Right kidney (tissue), 1 donor: ENCODE measurements at regions not wholly inside any gene's neighbourhood (a gene's known extent, or its start where the extent isn't known, plus 50 kb on each side); places are given as distances from the start of the nearest gene placed in this dataset.
"Not testable (repeated sequence)": the region's sequence is repeated elsewhere in the genome, so short reads cannot be mapped to it uniquely, and the experiment has no call there.

ENCODE experiments used
- DNase-seq: peaks from one replicate; pipeline ENCODE4 v3.0.0-alpha.2; 2016

DNA sequence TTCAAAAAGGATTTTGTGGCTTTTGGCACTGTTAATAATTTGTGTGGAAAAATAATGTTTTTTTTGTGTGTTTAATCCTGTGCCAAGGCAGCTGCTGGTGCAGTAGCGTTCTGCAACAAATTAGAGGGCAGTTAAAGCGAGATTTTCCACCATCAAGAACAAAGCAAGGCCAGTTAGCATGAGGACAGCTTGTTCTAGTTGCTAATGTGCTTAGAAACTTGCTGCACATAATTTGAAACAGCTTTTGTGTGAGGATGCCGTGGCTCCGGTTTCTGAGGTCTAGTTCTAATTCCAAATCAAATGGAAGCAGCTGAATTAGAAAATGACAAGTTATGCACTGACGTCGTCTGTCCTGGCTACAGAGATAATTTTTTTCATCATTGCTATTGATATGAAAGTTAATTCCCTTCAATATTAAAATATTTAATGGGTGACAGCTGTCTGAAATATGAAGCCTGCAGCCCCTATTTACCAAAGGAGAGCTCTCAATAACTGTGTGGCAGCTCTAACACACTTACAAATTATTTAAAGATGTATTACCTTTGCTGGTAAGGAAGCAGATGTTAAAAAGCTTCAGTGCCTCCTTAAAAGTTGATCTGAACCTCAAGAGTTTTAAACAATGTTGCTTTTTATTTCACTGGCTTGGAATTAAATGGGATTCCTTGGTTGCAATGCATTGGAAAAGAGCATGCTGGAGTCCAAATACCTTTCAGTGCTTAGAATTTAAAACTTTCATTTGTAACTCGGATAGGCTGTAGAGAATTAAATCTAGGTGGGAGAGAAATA, 128.6 kb downstream of the SPATA31D1 start:
- no peak for DNase-seq

DNA sequence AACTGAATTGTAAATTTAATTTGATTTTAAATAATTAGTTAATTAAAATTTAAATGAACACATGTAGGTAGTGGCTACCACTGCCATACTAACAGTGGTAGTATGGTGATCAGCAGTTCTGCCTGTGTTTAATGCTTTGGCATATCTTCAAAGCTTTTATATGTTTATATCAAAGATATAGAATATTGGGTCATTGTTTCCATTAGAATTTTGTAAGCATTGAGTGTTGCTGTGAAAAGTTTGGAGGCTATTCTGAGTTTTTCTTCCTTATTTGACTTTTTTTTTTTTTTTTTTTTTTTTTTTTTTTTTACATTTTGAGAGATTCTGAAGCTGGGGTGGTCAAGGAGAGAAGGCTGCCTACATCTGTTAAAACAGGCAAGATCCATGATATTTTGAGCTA, 134.2 kb downstream of the SPATA31D1 start:
- DNase-seq: no peak

DNA sequence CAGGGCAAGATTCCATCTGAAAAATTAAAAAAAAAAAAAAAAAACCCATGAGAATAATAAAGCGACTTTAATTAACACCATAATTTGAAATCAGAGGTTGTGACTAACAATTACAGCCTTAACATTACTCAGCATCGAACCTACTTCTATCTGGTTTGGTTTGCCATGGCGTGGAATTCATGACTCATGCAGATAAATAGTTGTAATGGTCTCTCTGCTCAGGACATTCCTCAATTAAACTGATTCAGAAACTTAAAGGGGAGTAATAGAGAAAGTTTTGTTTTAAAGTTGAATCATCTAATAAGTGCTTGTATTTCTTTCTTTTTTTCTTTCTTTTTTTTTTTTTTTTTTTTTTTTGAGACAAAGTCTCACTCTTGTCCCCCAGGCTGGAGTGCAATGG, 135.5 kb downstream of the SPATA31D1 start:
- DNase-seq: no peak

DNA sequence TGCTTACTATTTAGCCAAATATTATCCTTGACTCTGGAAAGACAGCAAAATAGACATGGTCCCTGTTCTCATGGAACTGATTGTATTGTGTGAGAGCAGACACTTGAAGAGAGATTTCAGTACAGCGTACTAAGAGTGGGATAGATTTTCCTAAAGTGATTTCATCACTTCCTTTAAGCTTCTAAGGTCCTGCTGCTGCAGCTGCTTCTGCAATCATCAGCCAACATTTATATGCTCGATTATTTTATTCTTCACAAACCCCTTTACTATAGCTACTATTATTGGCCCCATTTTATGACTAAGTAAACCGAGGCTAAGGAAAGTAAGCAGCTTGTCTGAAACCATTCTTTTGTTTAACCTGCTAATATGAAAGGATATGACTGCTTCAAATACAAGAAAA, 137.7 kb downstream of the SPATA31D1 start:
- DNase-seq: no peak

DNA sequence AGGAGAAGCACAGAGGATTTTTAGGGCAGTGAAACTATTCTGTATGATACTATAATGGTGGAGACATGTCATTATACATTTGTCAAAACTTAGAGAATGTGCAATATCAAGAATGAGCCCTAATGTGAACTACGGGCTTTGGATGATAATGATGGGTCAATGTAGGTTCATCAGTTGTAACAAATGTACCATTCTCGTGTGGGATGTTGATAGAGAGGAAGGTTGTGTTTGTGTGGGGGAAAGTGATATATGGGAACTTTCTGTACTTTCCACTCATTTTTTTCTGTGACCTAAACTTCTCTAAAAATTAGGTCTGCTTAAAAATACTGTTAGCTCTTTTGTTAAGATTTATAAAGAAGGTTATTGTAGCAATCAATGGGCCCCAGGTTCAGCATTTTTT, 138.9 kb downstream of the SPATA31D1 start:
- no peak for DNase-seq

DNA sequence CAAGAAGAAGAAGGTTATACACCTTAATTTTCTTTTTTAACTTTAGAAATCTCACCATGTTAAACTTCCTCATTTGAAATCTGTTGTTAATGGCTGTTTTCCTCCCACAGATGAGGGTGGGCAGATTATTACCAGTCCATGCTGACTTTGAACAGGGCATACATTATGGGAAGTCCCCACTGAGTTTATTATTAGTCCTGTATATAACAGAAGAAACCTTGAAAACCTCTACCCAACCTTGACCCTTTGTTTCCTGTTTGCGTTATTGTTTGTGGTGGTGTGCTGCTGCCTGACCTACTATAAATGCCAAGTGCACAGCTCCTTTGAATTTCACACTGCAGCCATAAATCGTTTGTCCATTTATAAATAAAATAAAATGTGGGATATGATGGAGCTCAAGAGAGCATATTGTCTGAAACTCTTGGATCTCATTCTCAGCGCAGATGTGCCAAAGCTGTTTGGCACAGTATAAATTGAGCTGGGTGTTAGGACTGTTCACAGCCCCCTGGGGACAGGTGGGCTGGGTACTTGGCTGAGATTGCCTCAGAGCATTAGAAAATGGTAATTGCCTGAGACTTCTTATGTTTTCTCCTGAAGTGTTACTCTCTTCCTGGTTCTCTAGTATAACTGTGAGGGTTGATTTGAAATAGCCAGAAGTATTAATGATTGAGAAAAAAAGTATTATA, 139.6 kb downstream of the SPATA31D1 start:
- DNase-seq: no peak

DNA sequence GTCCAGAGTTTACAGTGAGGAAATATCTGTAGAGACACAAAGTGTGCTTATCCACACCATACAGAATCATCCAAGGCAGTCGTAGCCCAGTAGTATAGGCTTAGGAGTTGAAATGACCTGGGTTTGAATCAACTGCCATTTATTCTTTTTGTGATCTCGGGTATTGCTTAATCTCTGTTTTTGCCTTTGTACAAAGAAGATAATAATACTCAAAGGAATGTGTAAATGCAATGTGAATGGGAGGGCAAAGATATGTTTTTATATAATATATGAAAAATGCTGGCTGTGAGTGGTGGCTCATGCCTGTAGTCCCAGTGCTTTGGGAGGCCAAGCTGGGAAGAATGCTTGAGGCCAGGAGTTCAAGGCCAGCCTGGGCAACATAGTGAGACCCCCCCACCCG, 141.1 kb downstream of the SPATA31D1 start:
- DNase-seq: no peak

DNA sequence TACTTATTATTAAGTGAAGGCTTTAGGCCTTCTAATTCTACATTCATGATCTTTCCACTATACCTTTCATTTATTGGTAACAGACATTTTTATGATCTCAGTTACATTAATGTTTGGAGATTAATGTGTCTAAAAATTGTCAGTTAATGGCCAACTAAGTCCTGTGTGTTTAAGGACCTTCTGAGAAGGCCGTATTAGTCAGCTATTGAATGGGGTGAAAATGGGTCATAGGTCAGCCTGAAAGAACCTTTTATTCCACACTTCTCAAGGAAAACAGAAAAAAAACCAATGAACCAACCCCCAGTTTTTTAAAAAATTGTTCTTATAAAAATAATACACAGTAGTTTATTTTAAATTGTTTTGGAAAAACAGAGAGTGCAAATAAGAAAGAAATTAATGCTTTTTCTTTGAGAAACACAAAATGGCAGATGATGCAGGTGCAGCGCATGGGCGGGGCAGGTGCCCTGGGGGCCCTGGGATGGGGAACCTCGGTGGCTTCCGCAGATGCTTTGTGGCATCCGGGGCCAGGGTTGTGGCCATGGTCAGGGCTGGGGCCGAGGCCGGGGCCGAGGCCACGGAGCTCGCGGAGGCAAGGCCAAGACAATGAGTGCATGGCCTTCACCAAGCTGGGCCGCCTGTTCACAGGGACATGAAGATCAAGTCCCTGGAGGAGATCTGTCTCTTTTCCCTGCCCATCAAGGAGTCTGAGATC, 141.9 kb downstream of the SPATA31D1 start:
- no peak for DNase-seq

DNA sequence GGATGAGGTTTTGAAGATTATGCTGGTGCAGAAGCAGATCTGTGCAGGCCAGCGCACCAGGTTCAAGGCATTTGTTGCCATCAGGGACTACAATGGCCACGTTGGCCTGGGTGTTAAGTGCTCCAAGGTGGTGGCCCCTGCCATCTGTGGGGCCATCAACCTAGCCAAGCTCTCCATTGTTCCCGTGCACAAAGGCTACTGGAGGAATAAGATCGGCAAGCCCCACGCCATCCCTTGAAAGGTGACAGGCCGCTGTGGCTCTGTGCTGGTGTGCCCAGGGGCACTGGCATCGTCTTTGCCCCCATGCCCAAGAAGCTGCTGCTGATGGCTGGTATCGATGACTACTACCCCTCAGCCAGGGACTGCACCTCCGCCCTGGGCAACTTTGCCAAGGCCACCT, 142.5 kb downstream of the SPATA31D1 start:
- no peak for DNase-seq

DNA sequence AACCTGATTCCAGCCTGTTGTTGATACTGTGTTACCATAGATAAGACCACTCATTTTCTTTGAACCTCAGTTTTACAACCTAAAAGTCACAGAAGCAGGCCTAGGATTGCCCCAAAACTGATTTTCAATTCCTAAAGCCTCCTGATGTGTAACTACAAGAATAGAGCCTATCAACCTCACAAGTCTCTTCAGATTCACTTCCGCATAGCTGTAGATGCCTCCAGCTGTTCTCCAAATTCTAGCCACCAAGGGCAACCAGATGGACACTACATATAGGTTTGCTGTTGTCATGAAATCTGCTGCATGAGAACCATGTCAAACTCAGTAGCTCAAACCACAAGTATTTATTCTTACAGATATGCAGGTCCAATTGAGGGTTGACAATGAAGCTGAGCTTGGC, 143.5 kb downstream of the SPATA31D1 start:
- no peak for DNase-seq

DNA sequence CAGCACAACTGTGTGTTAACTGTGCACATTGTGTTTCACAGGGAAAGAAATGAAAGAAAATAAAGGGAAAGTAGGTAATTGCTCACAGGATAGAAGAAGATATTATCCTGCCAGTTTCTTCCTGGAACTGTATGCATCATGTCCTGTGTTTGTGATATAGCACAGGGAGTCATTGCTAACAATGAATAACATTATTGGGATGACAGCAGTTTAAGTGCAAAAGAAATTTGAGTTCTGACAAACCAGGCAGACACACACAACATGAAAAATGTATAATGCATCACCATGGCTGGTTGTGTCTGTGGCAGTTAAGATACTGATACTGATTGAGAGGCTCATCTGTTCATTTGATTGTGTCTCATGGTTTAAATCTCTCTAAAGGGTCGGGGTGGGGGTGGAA, 145.4 kb downstream of the SPATA31D1 start:
- DNase-seq: no peak

DNA sequence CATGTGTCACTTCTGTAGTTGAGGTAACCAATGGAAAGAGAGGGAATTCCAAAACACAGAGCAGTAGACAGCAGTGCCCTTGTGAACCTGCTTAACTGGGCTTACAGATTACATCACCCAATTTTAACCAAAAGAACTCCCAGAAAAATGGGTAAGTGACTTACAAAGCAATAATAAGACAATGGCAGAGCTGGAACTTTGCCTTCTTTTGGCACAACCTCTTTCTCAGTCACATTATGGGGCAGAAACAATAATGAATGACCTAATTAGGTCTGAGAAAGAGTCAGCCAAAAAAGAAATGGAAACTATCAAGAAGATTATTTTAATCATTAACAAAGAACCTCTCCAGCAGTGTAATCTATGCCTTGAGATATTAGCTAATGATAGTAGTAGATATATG, 146.5 kb downstream of the SPATA31D1 start:
- DNase-seq: no peak

DNA sequence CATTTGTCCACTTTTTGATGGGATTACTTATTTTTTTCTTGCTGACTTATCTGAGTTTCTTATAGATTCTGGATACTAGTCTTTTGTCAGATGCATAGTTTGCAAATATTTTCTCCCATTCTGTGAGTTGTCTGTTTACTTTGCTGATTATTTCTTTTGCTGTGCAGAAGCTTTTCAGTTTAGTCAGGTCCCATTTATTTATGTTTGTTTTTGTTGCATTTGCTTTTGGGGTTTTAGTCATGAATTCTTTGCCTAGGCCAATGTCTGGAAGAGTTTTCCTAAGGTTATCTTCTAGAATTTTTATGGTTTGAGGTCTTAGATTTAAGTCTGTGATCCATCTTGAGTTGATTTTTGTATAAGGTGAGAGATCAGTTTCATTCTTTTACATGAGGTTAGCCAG, 149.5 kb downstream of the SPATA31D1 start:
- DNase-seq: not testable (repeated sequence)

DNA sequence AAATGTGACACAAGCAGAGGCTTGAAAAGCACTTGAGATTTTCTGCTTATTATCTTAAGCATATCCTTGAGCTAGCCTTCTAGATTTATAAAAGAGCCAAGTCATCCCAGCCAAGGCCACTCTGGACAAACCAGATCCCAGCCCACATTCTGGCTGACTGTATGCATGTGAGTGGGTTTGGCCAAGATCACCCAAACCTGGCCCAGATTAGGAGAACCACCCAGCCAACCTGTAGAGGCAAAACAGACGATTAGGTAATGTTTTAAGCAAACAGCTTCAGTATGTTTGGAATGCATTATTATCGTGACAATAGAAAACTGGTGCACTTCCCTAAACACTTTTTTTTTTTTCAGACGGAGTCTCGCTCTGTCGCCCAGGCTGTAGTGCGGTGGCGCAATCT, 151.9 kb downstream of the SPATA31D1 start:
- no peak for DNase-seq

DNA sequence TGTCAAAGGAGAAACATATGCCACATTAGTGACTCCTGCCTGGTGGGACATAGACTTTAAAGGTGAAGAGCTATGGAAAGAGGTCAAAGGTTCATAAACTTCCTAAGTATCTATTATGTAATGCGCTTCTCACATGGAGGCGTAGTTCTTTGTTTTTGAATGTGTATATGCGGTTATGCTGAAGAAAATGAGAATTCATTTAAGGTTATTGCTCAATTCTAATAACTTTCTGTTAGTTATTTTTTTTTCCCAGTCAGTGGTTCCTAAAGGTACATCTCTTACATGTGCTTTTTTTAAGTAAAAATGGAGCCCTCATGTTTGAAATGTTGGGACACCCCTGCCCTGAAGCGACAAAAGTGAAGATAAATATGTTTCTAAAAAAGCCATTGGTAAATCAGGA, 156.2 kb downstream of the SPATA31D1 start:
- DNase-seq: no peak

DNA sequence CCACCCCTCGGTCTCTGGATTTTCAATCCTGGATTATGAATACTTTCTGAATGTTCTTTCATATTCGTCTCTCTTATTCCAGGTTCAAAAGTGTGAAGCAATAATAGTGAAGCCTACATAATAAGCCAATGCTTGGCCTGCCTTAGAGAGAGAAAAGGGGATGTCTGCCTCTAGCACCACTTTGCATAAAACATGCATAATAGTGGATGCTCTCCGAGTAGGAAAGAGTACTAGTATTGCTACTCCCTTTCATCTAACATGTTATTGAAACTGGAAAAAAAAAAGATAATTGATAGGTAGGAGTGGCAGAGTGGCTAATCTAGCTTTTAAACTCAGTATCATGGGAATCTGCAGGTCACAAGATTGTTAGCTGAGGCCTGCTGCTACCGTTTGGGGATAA, 158.1 kb downstream of the SPATA31D1 start:
- no peak for DNase-seq

DNA sequence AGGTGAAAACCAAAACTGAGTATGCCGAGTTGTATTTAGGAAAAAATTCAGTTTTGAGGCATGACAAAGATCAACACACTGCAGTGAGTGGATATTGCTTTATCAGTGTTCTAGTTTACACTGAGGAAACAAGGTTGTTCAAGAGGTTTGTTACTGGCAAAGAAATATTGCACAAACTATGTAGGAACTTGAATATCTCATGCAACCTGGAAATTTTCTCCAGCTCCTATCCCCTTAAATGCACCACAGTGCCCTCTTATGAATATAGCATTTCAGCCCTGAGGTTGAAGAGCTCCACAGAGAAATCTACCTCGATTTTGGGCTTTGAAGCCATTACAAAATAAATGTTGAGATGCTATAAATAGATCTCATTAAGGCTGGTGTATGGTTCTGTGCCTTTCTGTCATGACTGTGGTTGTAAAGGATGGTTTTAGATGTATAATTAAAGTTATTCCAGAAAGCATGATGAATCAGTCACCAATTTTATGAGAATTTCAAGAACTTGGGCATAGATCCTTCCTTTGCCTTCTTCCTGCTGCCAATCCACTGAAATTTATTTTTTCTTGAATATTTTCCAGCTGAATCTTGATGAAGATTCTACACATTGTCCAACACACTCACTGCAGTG, 159.3 kb downstream of the SPATA31D1 start:
- DNase-seq: no peak

DNA sequence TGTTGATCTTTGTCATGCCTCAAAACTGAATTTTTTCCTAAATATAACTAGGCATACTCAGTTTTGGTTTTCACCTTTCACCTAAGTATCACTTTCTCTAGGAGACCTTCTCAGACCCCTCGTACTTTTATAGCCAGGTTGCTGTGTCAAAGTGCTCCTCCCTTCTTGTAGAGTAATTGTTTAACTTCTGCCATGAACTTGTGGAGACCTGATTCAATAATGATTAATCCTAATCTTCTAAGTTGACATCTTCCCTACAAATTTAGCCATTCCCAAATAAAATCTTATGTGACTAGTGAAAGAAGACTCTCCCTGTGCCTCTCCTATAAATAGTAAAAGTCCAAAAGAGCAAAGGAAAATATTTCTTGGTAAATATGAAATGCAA, 159.8 kb downstream of the SPATA31D1 start:
- no peak for DNase-seq

DNA sequence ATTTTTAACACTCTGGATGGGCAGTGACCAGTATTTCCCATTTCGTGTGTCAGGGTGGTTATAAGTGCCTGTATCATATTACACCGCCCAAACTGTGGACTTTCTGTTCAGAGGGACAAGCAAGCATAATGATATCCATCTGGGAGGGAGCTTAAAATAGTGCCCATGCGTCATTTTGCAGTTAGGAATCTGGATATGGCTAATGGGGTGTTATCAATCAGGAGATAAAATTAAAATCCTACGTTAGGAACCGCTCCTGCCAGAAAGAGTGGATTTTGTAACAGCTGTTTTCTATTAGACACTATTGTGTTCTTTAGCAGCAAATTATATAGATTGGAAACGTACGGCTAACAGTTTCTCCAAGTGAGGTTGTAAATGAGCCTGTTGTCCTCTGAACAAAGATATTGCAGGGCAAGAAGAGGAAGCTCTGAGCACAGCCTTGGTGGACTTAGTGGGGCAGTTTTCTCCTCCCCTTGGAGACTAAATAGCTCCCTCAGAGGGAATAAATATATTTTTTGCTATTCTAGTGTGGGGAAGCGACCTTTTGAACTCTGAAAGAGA, 160.4 kb downstream of the SPATA31D1 start:
- no peak for DNase-seq

DNA sequence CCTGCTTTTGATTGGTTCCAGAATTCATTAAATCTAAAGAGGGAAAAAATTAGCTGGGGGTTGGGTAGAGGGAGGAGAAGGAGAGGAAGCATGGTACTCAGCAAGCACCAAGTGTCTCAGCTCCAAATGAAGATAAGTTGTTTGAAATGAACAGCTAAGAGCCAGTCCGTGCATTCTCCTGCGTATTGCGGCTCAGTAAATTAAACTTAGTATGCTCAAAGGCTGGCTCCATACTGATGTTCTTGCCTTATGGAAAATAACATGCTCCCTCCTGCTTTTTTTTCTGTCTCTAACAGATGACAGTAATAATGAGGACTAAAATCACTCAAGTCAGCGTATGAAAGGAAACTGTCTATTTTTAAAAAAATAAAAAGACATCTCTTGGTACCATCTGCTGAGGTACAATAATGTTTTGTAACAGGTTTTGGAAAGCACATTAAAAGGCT, 161.0 kb downstream of the SPATA31D1 start:
- no peak for DNase-seq

DNA sequence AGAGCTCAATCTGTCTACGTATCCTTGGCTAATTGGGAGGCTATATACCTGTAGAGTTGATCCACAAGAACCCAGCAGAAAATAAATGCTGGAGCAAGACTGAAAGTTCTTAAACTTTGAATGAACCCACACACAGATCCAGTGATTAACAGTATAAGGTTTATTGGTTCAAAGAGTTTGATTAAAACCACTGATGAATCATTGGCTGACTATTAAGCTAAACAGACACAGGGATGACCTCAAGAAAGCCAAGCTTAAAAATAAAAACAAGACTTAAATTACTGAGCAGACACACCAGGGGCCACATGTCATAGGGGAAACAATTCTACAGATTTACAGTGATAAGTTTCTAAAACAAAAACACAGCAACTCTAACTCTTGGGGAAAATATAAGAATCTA, 163.6 kb downstream of the SPATA31D1 start:
- no peak for DNase-seq

DNA sequence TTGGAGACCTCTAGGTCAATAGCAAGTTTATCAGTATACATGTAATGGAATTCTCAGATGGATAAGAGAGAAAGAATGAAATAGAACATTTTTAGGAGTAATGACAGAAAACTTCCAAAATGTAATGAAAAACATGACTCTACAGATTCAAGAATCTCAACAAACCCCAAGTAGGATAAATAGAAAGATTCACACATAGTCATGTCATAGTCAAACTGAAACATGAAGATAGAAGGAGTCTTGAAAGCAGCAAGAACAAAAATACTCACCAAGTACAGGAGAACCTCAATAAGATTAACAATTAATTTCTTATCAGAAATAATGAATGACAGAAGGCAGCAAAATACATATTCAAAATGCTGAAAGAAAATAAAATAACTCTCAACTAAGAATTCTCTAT, 164.5 kb downstream of the SPATA31D1 start:
- no peak for DNase-seq

DNA sequence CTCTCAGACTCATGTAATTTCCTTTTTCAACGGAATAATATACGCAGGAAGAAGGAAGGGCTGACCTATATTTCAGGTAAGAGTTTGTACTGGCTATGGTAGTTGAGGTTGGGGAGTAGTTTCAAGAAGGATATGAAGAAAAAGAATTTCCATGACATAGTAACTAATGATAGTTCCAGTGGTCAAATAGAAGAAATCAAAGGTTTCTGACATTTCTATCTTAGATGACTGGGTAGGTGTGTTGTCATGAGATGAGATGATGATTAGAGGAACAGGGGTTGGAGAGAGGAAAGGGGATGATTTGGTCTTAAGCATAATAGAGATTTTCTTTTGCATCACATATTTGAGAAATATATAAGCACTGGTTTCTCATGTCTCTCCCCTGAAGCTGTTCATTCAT, 166.0 kb downstream of the SPATA31D1 start:
- no peak for DNase-seq
